Head of caudate nucleus (tissue), 42 donors: ENCODE measurements at regions not wholly inside any gene's neighbourhood (a gene's known extent, or its start where the extent isn't known, plus 50 kb on each side); places are given as distances from the start of the nearest gene placed in this dataset.

Experiments
- DNase-seq, 42 donors: peaks; one replicate each; pipeline versions ENCODE4 v3.0.0 to v3.0.0-alpha.2; 2020 to 2021; ENCODE audit warnings: mixed read lengths in 7 of 42
- intact Hi-C: fragments of 100-400 bp; cut with DNase I; formaldehyde crosslinking; loops from one replicate; pipeline ENCODE4 v1.15.0; 2022

GRCh38 chr14:82070753-82071152 lies 537.1 kb upstream of the SEL1L start:
- intact Hi-C loops, result no loop called here
- DNase-seq, result no peak

- DNase-seq, result no peak
- intact Hi-C loops, result no loop called here
Measured at GRCh38 chr14:82073547-82073946, 539.9 kb upstream of the SEL1L start.

GRCh38 chr14:82075566-82075965 lies 541.9 kb upstream of the SEL1L start:
- intact Hi-C loops, result no loop called here
- DNase-seq, result peak in 6 of 42 donors; percentile 6 to 32 (median 10)

GRCh38 chr14:82079553-82079952 lies 545.9 kb upstream of the SEL1L start:
- intact Hi-C loops, result no loop called here
- no peak for DNase-seq

- DNase-seq, result no peak
- intact Hi-C loops, result no loop called here
Measured at GRCh38 chr14:82080370-82080769, 546.7 kb upstream of the SEL1L start.

GRCh38 chr14:82084813-82085212 lies 551.2 kb upstream of the SEL1L start:
- DNase-seq, result no peak
- intact Hi-C loops, result no loop called here

GRCh38 chr14:82091097-82091496 lies 557.4 kb upstream of the SEL1L start:
- DNase-seq, result no peak
- intact Hi-C loops, result no loop called here

GRCh38 chr14:82094829-82095345 lies 561.2 kb upstream of the SEL1L start:
- DNase-seq, result no peak
- intact Hi-C loops, result no loop called here

GRCh38 chr14:82104013-82104412 lies 570.4 kb upstream of the SEL1L start:
- peak in 3 of 42 donors; percentile 11 to 21 (median 11) for DNase-seq
- intact Hi-C loops, result no loop called here

- DNase-seq, result no peak
- intact Hi-C loops, result no loop called here
Measured at GRCh38 chr14:82112210-82112839, 578.7 kb upstream of the SEL1L start.

- no peak for DNase-seq
- intact Hi-C loops, result no loop called here
Measured at GRCh38 chr14:82113007-82113406, 579.4 kb upstream of the SEL1L start.

- DNase-seq, result no peak
- intact Hi-C loops, result no loop called here
Measured at GRCh38 chr14:82113710-82114109, 580.1 kb upstream of the SEL1L start.

GRCh38 chr14:82116721-82117120 lies 583.1 kb upstream of the SEL1L start:
- intact Hi-C loops, result no loop called here
- no peak for DNase-seq

GRCh38 chr14:82122655-82123054 lies 589.0 kb upstream of the SEL1L start:
- intact Hi-C loops, result no loop called here
- peak in 2 of 42 donors; percentile 9 to 17 for DNase-seq

- intact Hi-C loops, result no loop called here
- DNase-seq, result no peak
Measured at GRCh38 chr14:82124511-82124910, 590.9 kb upstream of the SEL1L start.

GRCh38 chr14:82126006-82126405 lies 592.4 kb upstream of the SEL1L start:
- intact Hi-C loops, result no loop called here
- no peak for DNase-seq

GRCh38 chr14:82134411-82134810 lies 600.8 kb upstream of the SEL1L start:
- intact Hi-C loops, result no loop called here
- no peak for DNase-seq

- intact Hi-C loops, result no loop called here
- DNase-seq, result no peak
Measured at GRCh38 chr14:82138431-82138830, 604.8 kb upstream of the SEL1L start.

- intact Hi-C loops, result no loop called here
- no peak for DNase-seq
Measured at GRCh38 chr14:82146846-82147245, 613.2 kb upstream of the SEL1L start.

- intact Hi-C loops, result no loop called here
- DNase-seq, result no peak
Measured at GRCh38 chr14:82153689-82154088, 620.0 kb upstream of the SEL1L start.

GRCh38 chr14:82159624-82160023 lies 626.0 kb upstream of the SEL1L start:
- DNase-seq, result no peak
- intact Hi-C loops, result no loop called here

GRCh38 chr14:82180139-82180538 lies 646.5 kb upstream of the SEL1L start:
- intact Hi-C loops, result no loop called here
- DNase-seq, result no peak
